OCI-LY1 (cell line): ENCODE measurements at regions not wholly inside any gene's neighbourhood (a gene's known extent, or its start where the extent isn't known, plus 50 kb on each side); places are given as distances from the start of the nearest gene placed in this dataset.

Experiments used
- H2AFZ ChIP-seq: fragments of 200-600 bp; sonication (generic), shearing (Covaris generic); 2 replicates; pipeline ENCODE4 v1.6.0; 2014; ENCODE audit warnings: antibody characterized with exemption, mild to moderate bottlenecking, low read length
- H3F3A ChIP-seq: fragments of 200-600 bp; sonication (generic), shearing (Covaris generic); 2 replicates; pipeline ENCODE4 v1.6.0; 2014; ENCODE audit warnings: mild to moderate bottlenecking, antibody characterized with exemption, low read length, moderate library complexity; ENCODE audit not compliant: insufficient read depth
- H3K27ac ChIP-seq: fragments of 200-600 bp; sonication (generic); 2 replicates; pipeline ENCODE4 v1.5.1; 2014; ENCODE audit warnings: low read length, mixed run types, mild to moderate bottlenecking, low read depth; ENCODE audit not compliant: poor library complexity, severe bottlenecking
- H3K27me3 ChIP-seq: fragments of 200-600 bp; sonication (generic); 2 replicates; pipeline ENCODE4 v1.6.0; 2014; ENCODE audit warnings: antibody characterized with exemption, mild to moderate bottlenecking, low read length, moderate library complexity; ENCODE audit not compliant: insufficient read depth
- H3K36me3 ChIP-seq: fragments of 200-600 bp; sonication (generic); 2 replicates; pipeline ENCODE4 v1.6.1; 2014; ENCODE audit warnings: mild to moderate bottlenecking, antibody characterized with exemption, low read length, moderate library complexity, mixed read lengths; ENCODE audit not compliant: insufficient read depth
- H3K4me1 ChIP-seq: fragments of 200-600 bp; sonication (generic); 2 replicates; pipeline ENCODE4 v1.5.1; 2014; ENCODE audit warnings: mild to moderate bottlenecking, low read length, moderate library complexity; ENCODE audit not compliant: insufficient read depth, severe bottlenecking
- H3K4me2 ChIP-seq: fragments of 200-600 bp; sonication (generic), shearing (Covaris generic); 2 replicates; pipeline ENCODE4 v1.6.1; 2014; ENCODE audit warnings: low read length
- H3K4me3 ChIP-seq: fragments of 200-600 bp; sonication (generic); 2 replicates; pipeline ENCODE4 v1.5.1; 2014; ENCODE audit warnings: low read length, low read depth, mild to moderate bottlenecking, mixed read lengths; ENCODE audit not compliant: poor library complexity, severe bottlenecking
- H3K79me2 ChIP-seq: fragments of 200-600 bp; shearing (Covaris generic); 2 replicates; pipeline ENCODE4 v1.6.1; 2016; ENCODE audit warnings: mixed run types, low read length, mixed read lengths; ENCODE audit not compliant: insufficient read depth
- H3K9ac ChIP-seq: fragments of 200-600 bp; sonication (generic), shearing (Covaris generic); 2 replicates; pipeline ENCODE4 v1.6.1; 2014; ENCODE audit warnings: mild to moderate bottlenecking, low read length, mixed read lengths
- H3K9me2 ChIP-seq: fragments of 200-600 bp; sonication (generic), shearing (Covaris generic); 2 replicates; pipeline ENCODE4 v1.6.1; 2014; ENCODE audit warnings: low read depth, mild to moderate bottlenecking, low read length, mixed read lengths
- H3K9me3 ChIP-seq: fragments of 200-600 bp; shearing (Covaris generic); 2 replicates; pipeline ENCODE4 v1.6.1; 2014; ENCODE audit warnings: low read length, mixed read lengths
- H4K20me1 ChIP-seq: fragments of 200-600 bp; sonication (generic), shearing (Covaris generic); 2 replicates; pipeline ENCODE4 v1.6.0; 2016; ENCODE audit warnings: mild to moderate bottlenecking, low read length; ENCODE audit not compliant: insufficient read depth
- CTCF ChIP-seq: fragments of 200-600 bp; sonication (generic), shearing (Covaris generic); IDR thresholded peaks from 2 replicates; pipeline ENCODE4 v1.5.1; 2017; ENCODE audit warnings: mild to moderate bottlenecking, antibody characterized with exemption, low read length, moderate library complexity, mixed read lengths
- EZH2 ChIP-seq: fragments of 200-600 bp; sonication (generic), shearing (Covaris generic); IDR thresholded peaks from 2 replicates; pipeline ENCODE4 v1.8.0; 2017; ENCODE audit warnings: borderline replicate concordance, mixed run types, mild to moderate bottlenecking, antibody characterized with exemption, low read length, moderate library complexity, mixed read lengths

- TF ChIP-seq CTCF (no peak), EZH2 (no peak)
- H3K4me1 ChIP-seq = no peaks in the 10 kb centered on the region
- no peaks in the 10 kb centered on the region for H3K36me3 ChIP-seq
- H3K9me3 ChIP-seq = no peaks in the 10 kb centered on the region
- no peaks in the 10 kb centered on the region for H3K79me2 ChIP-seq
- no peak overlapping the region for H3K27ac ChIP-seq
- H3F3A ChIP-seq = no peaks in the 10 kb centered on the region
- H3K27me3 ChIP-seq = 0 out of 2 replicates have a peak, but pooled peaks cover 4% of the 10 kb centered on the region
- H3K4me3 ChIP-seq = no peak overlapping the region
- H3K4me2 ChIP-seq = no peak overlapping the region
- no peak overlapping the region for H2AFZ ChIP-seq
- no peaks in the 10 kb centered on the region for H4K20me1 ChIP-seq
- no peak overlapping the region for H3K9ac ChIP-seq
- H3K9me2 ChIP-seq = no peaks in the 10 kb centered on the region
Observed at GRCh38 chr18:77341527-77342325, 92.1 kb downstream of the GALR1 start.

- H3K9me3 ChIP-seq = no peaks in the 10 kb centered on the region
- H4K20me1 ChIP-seq = no peaks in the 10 kb centered on the region
- no peak overlapping the region for H2AFZ ChIP-seq
- no peaks in the 10 kb centered on the region for H3K27me3 ChIP-seq
- H3K4me2 ChIP-seq = no peak overlapping the region
- H3K4me3 ChIP-seq = no peak overlapping the region
- no peaks in the 10 kb centered on the region for H3F3A ChIP-seq
- no peaks in the 10 kb centered on the region for H3K4me1 ChIP-seq
- H3K9me2 ChIP-seq = no peaks in the 10 kb centered on the region
- no peaks in the 10 kb centered on the region for H3K36me3 ChIP-seq
- H3K27ac ChIP-seq = no peak overlapping the region
- TF ChIP-seq CTCF (no peak), EZH2 (no peak)
- H3K9ac ChIP-seq = no peak overlapping the region
- no peaks in the 10 kb centered on the region for H3K79me2 ChIP-seq
Observed at GRCh38 chr18:77342736-77343135, 93.1 kb downstream of the GALR1 start.

- Histone ChIP-seq H3K36me3 (no peaks in the 10 kb centered on the region), H3K27me3 (no peaks in the 10 kb centered on the region), H4K20me1 (no peaks in the 10 kb centered on the region), H3K4me2 (no peak overlapping the region), H3F3A (no peaks in the 10 kb centered on the region), H3K79me2 (no peaks in the 10 kb centered on the region), H3K27ac (no peak overlapping the region), H3K9me3 (no peaks in the 10 kb centered on the region), H2AFZ (no peak overlapping the region), H3K4me3 (no peak overlapping the region), H3K9ac (no peak overlapping the region), H3K9me2 (no peaks in the 10 kb centered on the region), H3K4me1 (no peaks in the 10 kb centered on the region)
- no peak for TF ChIP-seq CTCF
- no peak for TF ChIP-seq EZH2
Observed at GRCh38 chr18:77343846-77344510, 94.3 kb downstream of the GALR1 start.
